Jurkat, Clone E6-1 (cell line): ENCODE measurements at regions not wholly inside any gene's neighbourhood (a gene's known extent, or its start where the extent isn't known, plus 50 kb on each side); places are given as distances from the start of the nearest gene placed in this dataset.

ENCODE experiments used
- DNase-seq: peaks from one replicate; pipeline ENCODE4 v3.0.0-alpha.2; 2011; ENCODE audit warnings: low read depth, low spot score
- H3K4me3 ChIP-seq: 2 replicates; pipeline ENCODE4 v1.5.1; 2011; ENCODE audit warnings: mild to moderate bottlenecking, low read length, control low read depth, moderate library complexity

DNA sequence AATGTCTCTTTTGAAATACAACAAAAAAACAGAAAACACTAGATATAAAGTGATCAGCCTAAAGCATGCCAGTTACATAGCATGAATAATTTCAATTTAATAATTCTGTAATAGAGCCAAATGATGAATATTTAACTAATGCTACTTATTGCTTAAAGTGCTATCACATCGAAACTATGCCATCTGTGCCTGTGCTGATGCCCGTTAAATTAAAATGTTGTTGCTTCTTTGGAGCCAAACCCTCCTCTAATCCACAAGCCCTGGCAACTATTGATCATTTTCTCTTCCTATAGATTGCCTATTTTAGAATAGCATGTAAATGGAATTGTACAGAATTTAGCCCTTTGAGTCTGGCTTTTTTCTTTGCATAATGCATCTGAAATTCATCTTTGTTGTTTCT, 356.2 kb downstream of the CHSY3 start:
- DNase-seq = no peak
- H3K4me3 ChIP-seq = no peak overlapping the region

DNA sequence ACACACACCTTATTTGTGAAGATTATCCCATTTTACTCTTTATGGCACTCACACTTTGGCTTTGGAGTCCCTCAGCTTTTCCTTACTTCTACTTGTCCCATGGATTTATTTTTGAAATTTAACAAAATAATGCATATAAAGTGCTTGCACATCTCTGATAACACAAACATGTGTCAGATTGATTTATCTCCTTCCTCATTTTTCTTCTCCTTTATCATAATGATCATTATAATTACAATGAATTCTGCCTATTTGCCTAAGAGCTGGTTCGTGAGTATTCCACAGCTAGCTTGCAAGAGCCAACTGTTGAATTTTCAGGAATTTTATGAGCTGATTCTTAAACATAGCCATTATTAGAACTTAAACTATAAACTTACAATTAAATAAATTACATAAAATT, 347.7 kb downstream of the CHSY3 start:
- no peak for DNase-seq

DNA sequence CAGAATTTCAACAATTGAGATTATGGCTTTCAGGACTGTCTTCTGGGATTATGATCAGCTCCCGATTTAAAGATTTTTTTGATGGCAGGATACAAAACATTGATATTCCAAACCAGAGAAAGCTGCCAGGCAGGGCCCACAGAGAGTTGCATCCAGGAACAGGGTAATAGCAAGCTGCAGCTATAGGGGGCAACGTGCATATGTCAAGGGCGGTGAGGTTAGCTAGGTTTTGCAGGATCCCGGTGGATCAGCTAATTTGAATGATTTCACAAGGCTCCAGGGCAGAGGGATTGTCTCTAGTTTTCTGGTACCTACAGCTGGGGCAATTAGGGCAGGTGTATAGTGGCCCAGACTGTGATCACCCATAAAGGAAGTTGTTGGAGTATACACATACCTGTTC, 339.4 kb downstream of the CHSY3 start:
- H3K4me3 ChIP-seq = no peak overlapping the region
- no peak for DNase-seq

More for the DNA sequence above, 347.7 kb downstream of the CHSY3 start:
- H3K4me3 ChIP-seq = no peak overlapping the region

DNA sequence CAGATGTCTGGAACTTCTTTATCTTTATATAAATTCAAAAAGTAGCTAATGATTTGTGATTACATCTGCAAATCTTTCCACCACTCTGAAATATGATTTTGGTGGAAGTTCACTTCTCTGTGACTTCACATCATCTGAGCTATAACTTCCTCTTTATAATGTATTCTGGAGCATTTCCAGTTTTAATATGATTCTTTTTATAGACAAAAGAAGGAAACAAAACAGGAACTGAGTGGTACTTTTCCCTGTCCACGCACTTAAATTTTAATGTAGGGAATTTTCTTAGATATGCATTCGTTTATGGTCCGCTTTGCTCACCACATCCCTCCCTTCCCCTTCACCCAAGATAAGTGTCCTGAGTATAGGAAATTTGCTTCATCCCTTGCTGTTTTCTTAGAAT, 333.5 kb downstream of the CHSY3 start:
- no peak overlapping the region for H3K4me3 ChIP-seq
- no peak for DNase-seq
